GM18861 (cell line): ENCODE measurements at regions not wholly inside any gene's neighbourhood (a gene's known extent, or its start where the extent isn't known, plus 50 kb on each side); places are given as distances from the start of the nearest gene placed in this dataset.

Source experiments
- ATAC-seq: cut with Tn5 transposase; IDR thresholded peaks from one replicate; pipeline ENCODE4 v1.9.1; 2021; ENCODE audit not compliant: unreplicated experiment

GRCh38 chr11:112457532-112457931 is 196.9 kb upstream of the PLET1 start:
- no peak for ATAC-seq

- no peak for ATAC-seq
Observed at GRCh38 chr11:112459001-112459400, 198.3 kb upstream of the PLET1 start.

- ATAC-seq: no peak
Observed at GRCh38 chr11:112460141-112460540, 199.5 kb upstream of the PLET1 start.

- ATAC-seq: no peak
Observed at GRCh38 chr11:112464949-112465348, 204.3 kb upstream of the PLET1 start.

GRCh38 chr11:112465433-112466024 is 204.9 kb upstream of the PLET1 start:
- ATAC-seq: no peak

GRCh38 chr11:112467721-112468120 is 207.1 kb upstream of the PLET1 start:
- ATAC-seq: no peak

- no peak for ATAC-seq
Observed at GRCh38 chr11:112469376-112469775, 208.7 kb upstream of the PLET1 start.

- no peak for ATAC-seq
Observed at GRCh38 chr11:112470355-112470754, 209.7 kb upstream of the PLET1 start.

- ATAC-seq: no peak
Observed at GRCh38 chr11:112471731-112472130, 211.1 kb upstream of the PLET1 start.

GRCh38 chr11:112477152-112477551 is 216.5 kb upstream of the PLET1 start:
- no peak for ATAC-seq

- no peak for ATAC-seq
Observed at GRCh38 chr11:112477581-112478317, 217.1 kb upstream of the PLET1 start.

- no peak for ATAC-seq
Observed at GRCh38 chr11:112478806-112479205, 218.1 kb upstream of the PLET1 start.

- no peak for ATAC-seq
Observed at GRCh38 chr11:112481431-112481830, 220.8 kb upstream of the PLET1 start.

GRCh38 chr11:112481893-112482292 is 221.2 kb upstream of the PLET1 start:
- no peak for ATAC-seq

GRCh38 chr11:112485280-112485679 is 224.6 kb upstream of the PLET1 start:
- no peak for ATAC-seq

- no peak for ATAC-seq
Observed at GRCh38 chr11:112497826-112498225, 237.2 kb upstream of the PLET1 start.

GRCh38 chr11:112498701-112499100 is 238.0 kb upstream of the PLET1 start:
- ATAC-seq: no peak

GRCh38 chr11:112499153-112499880 is 238.7 kb upstream of the PLET1 start:
- ATAC-seq: no peak

- no peak for ATAC-seq
Observed at GRCh38 chr11:112499881-112500204, 239.2 kb upstream of the PLET1 start.

GRCh38 chr11:112503410-112503809 is 242.8 kb upstream of the PLET1 start:
- no peak for ATAC-seq

GRCh38 chr11:112504056-112504455 is 243.4 kb upstream of the PLET1 start:
- ATAC-seq: no peak

GRCh38 chr11:112506852-112507251 is 246.2 kb upstream of the PLET1 start:
- no peak for ATAC-seq
